ENCODE measurements at regions not wholly inside any gene's neighbourhood (a gene's known extent, or its start where the extent isn't known, plus 50 kb on each side); places are given as distances from the start of the nearest gene placed in this dataset.
"Not testable (repeated sequence)": the region's sequence is repeated elsewhere in the genome, so short reads cannot be mapped to it uniquely, and the experiment has no call there.

- DNase-seq, result no peak
Observed at GRCh38 chr15:81897057-81897677, 148.7 kb downstream of the MEX3B start.

- no peak for DNase-seq
Observed at GRCh38 chr15:81896356-81896755, 149.5 kb downstream of the MEX3B start.

GRCh38 chr15:81895723-81896122 lies 150.1 kb downstream of the MEX3B start:
- DNase-seq, result no peak

- DNase-seq, result no peak
Observed at GRCh38 chr15:81894061-81894460, 151.8 kb downstream of the MEX3B start.

GRCh38 chr15:81893182-81893835 lies 152.5 kb downstream of the MEX3B start:
- no peak for DNase-seq

- no peak for DNase-seq
Observed at GRCh38 chr15:81890496-81890895, 155.3 kb downstream of the MEX3B start.

- no peak for DNase-seq
Observed at GRCh38 chr15:81889485-81889881, 156.3 kb downstream of the MEX3B start.

- no peak for DNase-seq
Observed at GRCh38 chr15:81888748-81889484, 156.9 kb downstream of the MEX3B start.

- DNase-seq, result no peak
Observed at GRCh38 chr15:81887912-81888311, 157.9 kb downstream of the MEX3B start.

GRCh38 chr15:81887188-81887587 lies 158.6 kb downstream of the MEX3B start:
- DNase-seq, result not testable (repeated sequence)

GRCh38 chr15:81886591-81886990 lies 159.2 kb downstream of the MEX3B start:
- no peak for DNase-seq

- no peak for DNase-seq
Observed at GRCh38 chr15:81886080-81886479, 159.7 kb downstream of the MEX3B start.

GRCh38 chr15:81885135-81885534 lies 160.7 kb downstream of the MEX3B start:
- no peak for DNase-seq

- no peak for DNase-seq
Observed at GRCh38 chr15:81882504-81882903, 163.3 kb downstream of the MEX3B start.

- no peak for DNase-seq
Observed at GRCh38 chr15:81880833-81881232, 165.0 kb downstream of the MEX3B start.

GRCh38 chr15:81880314-81880713 lies 165.5 kb downstream of the MEX3B start:
- DNase-seq, result no peak

- DNase-seq, result not testable (repeated sequence)
Observed at GRCh38 chr15:81875717-81876116, 170.1 kb downstream of the MEX3B start.

GRCh38 chr15:81870746-81871106 lies 175.1 kb downstream of the MEX3B start:
- DNase-seq, result not testable (repeated sequence)

- not testable (repeated sequence) for DNase-seq
Observed at GRCh38 chr15:81870062-81870745, 175.6 kb downstream of the MEX3B start.

GRCh38 chr15:81869161-81869954 lies 176.5 kb downstream of the MEX3B start:
- DNase-seq, result no peak

GRCh38 chr15:81865850-81866537 lies 179.8 kb downstream of the MEX3B start:
- no peak for DNase-seq

- no peak for DNase-seq
Observed at GRCh38 chr15:81863162-81863561, 182.7 kb downstream of the MEX3B start.

All from inflammatory macrophage treated with lipopolysaccharide for 1 hour (primary cell).